H54 (cell line): ENCODE measurements at regions not wholly inside any gene's neighbourhood (a gene's known extent, or its start where the extent isn't known, plus 50 kb on each side); places are given as distances from the start of the nearest gene placed in this dataset.

Experiments used
- DNase-seq: peaks from one replicate; pipeline ENCODE4 v3.0.0; 2011; ENCODE audit warnings: low spot score, mixed read lengths; ENCODE audit not compliant: insufficient read length
- FAIRE-seq: peaks from 3 replicates; lab custom pipeline; 2011; peaks lifted over from hg19 to GRCh38; lab: Jason Lieb, UNC
- POLR2A ChIP-seq: IDR thresholded peaks from 2 replicates; pipeline ENCODE4 v1.6.1; 2011; ENCODE audit warnings: low read depth, mild to moderate bottlenecking, low read length

- FAIRE-seq: no peak
- TF ChIP-seq POLR2A: no peak
- no peak for DNase-seq
Measured at GRCh38 chr5:13536933-13537332, 407.6 kb downstream of the DNAH5 start.

- DNase-seq (no peak), FAIRE-seq (no peak)
- TF ChIP-seq POLR2A: no peak
Measured at GRCh38 chr5:13533833-13534232, 410.7 kb downstream of the DNAH5 start.

GRCh38 chr5:13529300-13529699 is 415.2 kb downstream of the DNAH5 start:
- FAIRE-seq: no peak
- TF ChIP-seq POLR2A: no peak
- DNase-seq: no peak

GRCh38 chr5:13524936-13525335 is 419.6 kb downstream of the DNAH5 start:
- DNase-seq (no peak), FAIRE-seq (no peak)
- no peak for TF ChIP-seq POLR2A

- DNase-seq (no peak), FAIRE-seq (no peak)
- no peak for TF ChIP-seq POLR2A
Measured at GRCh38 chr5:13519131-13519530, 425.4 kb downstream of the DNAH5 start.

- FAIRE-seq (no peak), DNase-seq (no peak)
- no peak for TF ChIP-seq POLR2A
Measured at GRCh38 chr5:13516195-13516594, 428.3 kb downstream of the DNAH5 start.

GRCh38 chr5:13511442-13511841 is 433.0 kb downstream of the DNAH5 start:
- FAIRE-seq: no peak
- no peak for DNase-seq
- no peak for TF ChIP-seq POLR2A

GRCh38 chr5:13510616-13511015 is 433.9 kb downstream of the DNAH5 start:
- FAIRE-seq (no peak), DNase-seq (no peak)
- no peak for TF ChIP-seq POLR2A

GRCh38 chr5:13508559-13508958 is 435.9 kb downstream of the DNAH5 start:
- no peak for FAIRE-seq
- no peak for DNase-seq
- no peak for TF ChIP-seq POLR2A

GRCh38 chr5:13505326-13505725 is 439.2 kb downstream of the DNAH5 start:
- FAIRE-seq: no peak
- DNase-seq: no peak
- TF ChIP-seq POLR2A: no peak

GRCh38 chr5:13503017-13503416 is 441.5 kb downstream of the DNAH5 start:
- FAIRE-seq (no peak), DNase-seq (no peak)
- no peak for TF ChIP-seq POLR2A

GRCh38 chr5:13501176-13501575 is 443.3 kb downstream of the DNAH5 start:
- FAIRE-seq: no peak
- TF ChIP-seq POLR2A: no peak
- DNase-seq: no peak

- FAIRE-seq: no peak
- no peak for DNase-seq
- no peak for TF ChIP-seq POLR2A
Measured at GRCh38 chr5:13498279-13498678, 446.2 kb downstream of the DNAH5 start.

GRCh38 chr5:13488254-13488931 is 456.1 kb downstream of the DNAH5 start:
- no peak for DNase-seq
- no peak for FAIRE-seq

GRCh38 chr5:13480834-13481233 is 463.7 kb downstream of the DNAH5 start:
- no peak for TF ChIP-seq POLR2A
- DNase-seq (no peak), FAIRE-seq (no peak)

More at GRCh38 chr5:13488254-13488931, 456.1 kb downstream of the DNAH5 start:
- no peak for TF ChIP-seq POLR2A

- FAIRE-seq (no peak), DNase-seq (peak; percentile 19)
- no peak for TF ChIP-seq POLR2A
Measured at GRCh38 chr5:13478831-13479465, 465.5 kb downstream of the DNAH5 start.
